ENCODE measurements at regions not wholly inside any gene's neighbourhood (a gene's known extent, or its start where the extent isn't known, plus 50 kb on each side); places are given as distances from the start of the nearest gene placed in this dataset.

GRCh38 chr15:69720536-69720935 lies 267.9 kb downstream of the RPLP1 start:
- peak; percentile 41 for DNase-seq

GRCh38 chr15:69722924-69723323 lies 270.3 kb downstream of the RPLP1 start:
- DNase-seq: no peak

- DNase-seq: no peak
Measured at GRCh38 chr15:69723404-69724096, 270.9 kb downstream of the RPLP1 start.

GRCh38 chr15:69724333-69724732 lies 271.7 kb downstream of the RPLP1 start:
- DNase-seq: no peak

DNA sequence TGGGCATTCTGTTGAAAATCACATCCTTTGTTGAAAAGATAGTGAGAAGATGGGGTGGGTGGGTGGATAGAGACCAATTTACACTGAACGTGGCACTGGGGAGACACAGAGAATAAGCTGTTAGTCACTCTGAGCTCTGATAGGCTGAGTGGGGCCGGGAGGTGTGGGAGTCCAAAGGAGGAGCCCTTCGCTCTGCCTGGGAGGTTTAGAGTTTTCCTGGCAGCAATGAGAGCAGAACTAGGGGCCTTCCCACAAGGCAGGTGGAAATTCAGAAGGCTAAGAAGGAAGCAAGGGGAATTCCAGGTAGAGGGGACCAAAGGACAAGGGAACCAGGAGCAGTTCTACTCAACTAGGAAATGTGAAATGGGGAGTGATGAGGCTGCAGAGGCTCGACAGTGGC lies 272.7 kb downstream of the RPLP1 start:
- DNase-seq: no peak

GRCh38 chr15:69725957-69726356 lies 273.3 kb downstream of the RPLP1 start:
- DNase-seq: no peak

GRCh38 chr15:69727121-69727924 lies 274.7 kb downstream of the RPLP1 start:
- DNase-seq: no peak

DNA sequence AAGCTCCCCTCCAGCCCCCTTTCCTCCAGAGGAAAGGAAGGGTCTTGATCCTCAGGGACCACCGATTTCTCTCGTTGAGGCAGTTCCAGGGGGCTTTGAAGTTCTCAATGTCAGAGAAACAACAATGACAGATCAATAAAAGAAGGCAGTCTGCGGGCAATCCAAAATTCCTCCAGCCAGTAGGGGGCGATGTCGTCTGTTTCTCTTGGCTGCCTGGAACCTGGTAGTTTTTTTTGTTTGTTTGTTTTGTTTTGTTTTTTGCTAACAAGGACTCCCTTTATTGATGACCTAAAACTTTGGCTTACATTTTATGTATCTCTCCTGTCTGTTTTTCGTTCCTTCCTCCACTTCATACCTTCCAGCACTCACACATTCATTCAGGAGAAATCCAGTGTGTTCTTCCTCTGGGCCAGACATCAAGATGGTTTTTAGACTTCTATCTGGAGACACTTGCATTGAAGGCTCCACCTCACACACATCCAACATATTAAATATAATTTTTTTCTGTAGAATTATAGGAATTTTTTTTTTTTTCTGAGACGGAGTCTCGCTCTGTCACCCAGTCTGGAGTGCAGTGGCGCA lies 276.6 kb downstream of the RPLP1 start:
- DNase-seq: peak; percentile 48

DNA sequence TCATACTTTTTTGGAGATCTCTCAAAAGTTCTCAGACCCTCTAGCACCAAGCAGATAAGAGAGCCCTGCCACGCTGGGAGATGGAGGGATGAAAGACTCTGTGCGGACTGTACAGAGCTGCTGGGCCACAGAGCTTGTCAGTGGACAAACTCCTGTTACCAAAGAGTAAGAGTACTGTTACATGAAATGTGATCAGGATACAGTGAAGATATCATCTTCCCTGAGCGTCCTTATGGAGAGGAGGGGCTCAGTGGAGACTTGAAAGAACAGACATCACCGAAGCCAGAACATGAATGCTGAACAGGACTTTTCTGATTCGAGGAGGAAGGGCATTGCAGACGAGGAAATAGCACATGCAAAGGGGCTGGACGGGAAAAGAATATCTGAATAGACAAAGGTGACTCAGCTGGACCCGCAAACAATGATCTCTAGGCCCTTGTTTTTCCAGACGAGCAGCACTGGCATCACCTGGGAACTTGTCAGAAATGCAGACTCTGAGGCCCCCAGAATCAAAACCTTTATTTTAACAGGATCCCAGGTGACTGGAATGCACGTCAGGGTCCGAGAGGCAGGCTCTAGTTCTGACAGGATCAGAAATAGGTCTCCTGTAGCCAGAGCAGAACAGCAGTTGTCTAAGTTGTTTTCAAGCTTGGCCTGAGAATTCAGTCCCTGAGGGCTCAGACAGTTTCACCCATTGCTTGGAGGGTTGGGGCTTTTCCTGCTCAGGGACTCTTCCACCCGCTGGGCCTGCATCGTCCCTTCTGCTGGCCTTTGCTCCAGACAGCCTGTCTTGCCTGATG lies 277.9 kb downstream of the RPLP1 start:
- no peak for DNase-seq

DNA sequence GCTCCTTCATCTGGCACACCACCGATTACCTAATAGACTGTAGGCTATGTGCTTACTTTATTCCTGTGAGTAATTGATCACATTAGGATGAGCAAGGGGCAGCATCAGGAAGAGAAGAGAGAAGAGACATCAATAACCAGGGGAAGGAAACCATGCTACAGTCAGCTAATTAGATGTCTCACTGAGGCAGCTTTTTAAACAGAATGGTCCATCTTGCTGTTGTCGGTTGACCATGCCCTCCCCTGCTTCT lies 278.4 kb downstream of the RPLP1 start:
- DNase-seq: no peak

DNA sequence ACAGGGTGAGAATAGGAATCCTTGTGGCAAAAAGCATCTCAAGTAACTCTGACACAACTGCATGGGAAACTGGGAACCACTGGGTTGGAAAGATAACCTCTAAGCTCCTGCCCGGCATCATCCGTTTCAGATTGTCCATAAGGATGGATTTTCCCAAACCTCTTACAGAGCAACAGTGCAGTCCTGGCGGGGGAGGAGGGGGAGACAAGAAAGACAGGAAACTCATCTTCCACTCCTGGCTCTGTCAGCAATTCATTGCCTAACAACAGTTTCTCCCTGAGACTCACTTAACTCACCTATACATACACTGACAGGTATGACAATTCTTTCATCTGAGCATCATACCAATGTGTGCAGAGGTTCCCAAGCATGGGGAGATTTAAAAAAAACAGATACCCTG lies 279.0 kb downstream of the RPLP1 start:
- DNase-seq: no peak

DNA sequence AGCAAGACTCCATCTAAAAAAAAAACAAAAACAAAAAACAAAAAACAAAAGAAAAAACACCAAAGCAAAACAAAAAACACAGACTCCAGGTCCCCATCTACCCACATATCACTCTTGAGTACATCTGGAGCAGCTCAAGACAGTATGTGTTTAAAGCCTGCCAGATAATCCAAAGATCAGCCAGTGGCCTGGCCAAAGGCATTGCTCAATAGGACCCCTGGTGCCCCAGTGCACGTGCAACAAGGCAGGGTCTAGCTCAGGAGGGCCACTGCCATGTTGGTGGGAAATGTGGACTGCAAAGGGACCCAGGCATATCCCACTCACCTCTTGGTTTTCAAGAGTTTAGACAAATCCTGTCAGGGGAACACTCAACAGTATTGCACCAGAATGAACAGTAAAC lies 279.5 kb downstream of the RPLP1 start:
- no peak for DNase-seq

GRCh38 chr15:69734699-69735098 lies 282.1 kb downstream of the RPLP1 start:
- DNase-seq: no peak

DNA sequence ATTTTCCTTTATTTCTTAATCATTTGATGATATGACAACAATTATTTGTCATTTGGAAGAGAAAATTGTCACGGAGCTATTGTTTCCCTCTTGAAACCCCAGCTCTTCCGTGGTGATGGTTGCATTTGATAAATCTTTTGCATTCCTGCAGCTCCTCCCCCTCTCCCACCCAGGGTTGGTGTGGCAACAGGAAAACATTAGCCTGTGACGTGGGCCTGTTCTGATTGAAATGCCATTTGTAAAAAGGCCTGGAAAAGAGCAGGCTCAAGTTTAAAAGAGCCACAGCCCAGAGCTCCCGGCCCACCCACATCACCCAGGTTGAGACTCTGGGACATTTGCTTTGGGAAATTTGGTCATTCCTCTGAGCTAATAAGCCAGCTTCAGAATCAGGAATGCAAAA lies 282.5 kb downstream of the RPLP1 start:
- DNase-seq: no peak

DNA sequence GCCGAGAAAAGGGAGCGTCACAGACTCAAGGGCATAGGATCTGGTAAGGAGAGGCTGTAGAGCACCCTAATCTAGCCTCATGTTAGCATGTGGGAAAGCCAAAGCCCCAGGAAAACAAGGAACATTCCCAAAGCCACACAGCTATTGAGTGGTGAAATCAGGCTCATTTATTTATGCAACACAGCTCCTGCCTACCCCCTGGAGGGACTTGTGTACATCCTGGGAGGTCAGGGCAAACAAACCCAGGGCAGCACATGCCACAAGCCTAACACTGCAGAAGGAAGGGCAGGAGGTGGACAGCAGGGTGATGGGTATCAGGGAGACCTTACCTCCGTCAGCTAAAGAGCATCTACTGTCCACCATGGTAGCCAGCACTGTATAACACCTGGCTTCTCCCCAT lies 283.5 kb downstream of the RPLP1 start:
- DNase-seq: no peak

DNA sequence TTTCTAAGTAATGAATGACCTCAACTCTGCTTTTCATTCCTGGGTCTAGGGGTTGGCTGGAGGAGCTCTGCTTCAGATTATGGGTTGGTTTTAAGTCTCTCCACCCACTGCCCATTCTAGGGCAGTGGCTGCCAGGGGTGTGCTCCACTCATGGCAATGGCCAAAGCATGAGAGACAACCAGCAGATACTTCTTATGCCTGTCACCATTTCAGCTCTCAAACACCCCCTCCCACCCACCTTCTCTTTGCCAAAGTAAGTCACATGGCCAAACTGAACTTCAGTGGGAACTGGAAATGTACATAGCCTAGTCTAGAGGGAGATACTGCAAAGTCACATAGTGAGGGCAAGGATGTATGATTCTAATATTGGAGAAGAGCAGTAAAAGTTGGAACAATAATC lies 285.3 kb downstream of the RPLP1 start:
- DNase-seq: no peak

GRCh38 chr15:69740684-69741083 lies 288.1 kb downstream of the RPLP1 start:
- no peak for DNase-seq

GRCh38 chr15:69742361-69742760 lies 289.7 kb downstream of the RPLP1 start:
- no peak for DNase-seq

DNA sequence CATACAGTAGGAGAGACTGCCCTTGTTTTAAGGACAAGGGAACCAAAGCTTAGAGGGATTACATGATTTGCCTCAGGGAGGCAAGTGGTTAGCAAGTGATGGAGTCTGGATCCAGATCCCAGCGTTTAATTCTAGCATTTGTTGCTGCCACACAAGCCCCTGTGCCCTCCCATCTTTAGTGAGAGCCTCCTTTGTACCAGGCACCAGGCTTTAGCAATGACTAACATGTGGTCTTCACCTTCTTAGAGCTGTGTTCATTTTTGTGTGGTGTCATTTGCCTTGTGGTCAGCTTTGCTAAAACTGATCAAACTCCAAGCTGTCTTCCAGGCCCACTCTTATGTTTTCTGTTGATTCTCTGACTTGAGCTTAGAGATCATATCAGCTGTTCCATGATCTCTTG lies 290.5 kb downstream of the RPLP1 start:
- DNase-seq: peak; percentile 38

GRCh38 chr15:69744391-69745162 lies 292.0 kb downstream of the RPLP1 start:
- DNase-seq: no peak

- DNase-seq: no peak
Measured at GRCh38 chr15:69747193-69747592, 294.6 kb downstream of the RPLP1 start.

DNA sequence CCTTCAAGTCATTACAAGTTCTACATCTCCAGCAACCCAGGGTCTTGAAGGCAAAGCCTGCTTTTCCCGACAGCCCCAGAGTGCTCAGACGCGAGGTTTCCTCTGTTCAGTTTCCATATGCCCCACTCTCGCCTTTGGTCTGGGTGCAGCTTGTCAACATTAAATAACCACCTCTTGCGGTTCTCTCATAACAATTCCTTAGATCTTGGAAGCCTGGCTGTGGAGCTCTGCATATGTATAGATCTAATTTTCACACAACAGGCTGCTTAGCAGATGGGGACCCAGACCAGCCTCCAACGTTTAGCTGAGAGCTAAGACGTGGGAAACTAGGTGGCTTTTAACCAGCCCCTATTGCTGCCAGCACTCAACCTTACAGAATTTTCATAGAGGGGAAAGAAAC lies 295.5 kb downstream of the RPLP1 start:
- no peak for DNase-seq
